ENCODE measurements at regions not wholly inside any gene's neighbourhood (a gene's known extent, or its start where the extent isn't known, plus 50 kb on each side); places are given as distances from the start of the nearest gene placed in this dataset.

DNA sequence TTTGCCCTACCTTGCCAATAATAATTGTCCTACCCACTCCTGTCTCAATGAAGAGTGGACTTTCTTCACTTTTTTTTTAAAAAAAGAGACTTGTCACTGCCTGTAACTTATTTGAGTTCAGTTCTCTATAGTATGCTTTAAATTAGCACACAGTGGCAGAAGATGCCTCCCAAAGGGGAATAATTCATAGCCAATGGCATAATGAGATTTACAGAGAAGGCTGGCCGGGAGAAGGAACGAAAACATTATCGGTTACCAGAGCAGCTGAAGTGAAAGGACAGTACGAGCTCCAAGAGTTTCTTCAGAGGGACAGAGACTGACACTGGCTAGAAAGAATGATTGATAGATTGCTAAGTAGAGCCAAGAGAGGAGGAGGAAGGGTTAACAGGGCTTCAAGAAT is 356.3 kb downstream of the EMP1 start:
- Histone ChIP-seq H3K36me3 (no peaks in the 10 kb centered on the region), H3K4me3 (no peak overlapping the region), H3K27ac (no peak overlapping the region), H3K9me3 (no peaks in the 10 kb centered on the region), H3K27me3 (no peaks in the 10 kb centered on the region), H3K4me1 (no peaks in the 10 kb centered on the region)
- TF ChIP-seq, protein P1, sequence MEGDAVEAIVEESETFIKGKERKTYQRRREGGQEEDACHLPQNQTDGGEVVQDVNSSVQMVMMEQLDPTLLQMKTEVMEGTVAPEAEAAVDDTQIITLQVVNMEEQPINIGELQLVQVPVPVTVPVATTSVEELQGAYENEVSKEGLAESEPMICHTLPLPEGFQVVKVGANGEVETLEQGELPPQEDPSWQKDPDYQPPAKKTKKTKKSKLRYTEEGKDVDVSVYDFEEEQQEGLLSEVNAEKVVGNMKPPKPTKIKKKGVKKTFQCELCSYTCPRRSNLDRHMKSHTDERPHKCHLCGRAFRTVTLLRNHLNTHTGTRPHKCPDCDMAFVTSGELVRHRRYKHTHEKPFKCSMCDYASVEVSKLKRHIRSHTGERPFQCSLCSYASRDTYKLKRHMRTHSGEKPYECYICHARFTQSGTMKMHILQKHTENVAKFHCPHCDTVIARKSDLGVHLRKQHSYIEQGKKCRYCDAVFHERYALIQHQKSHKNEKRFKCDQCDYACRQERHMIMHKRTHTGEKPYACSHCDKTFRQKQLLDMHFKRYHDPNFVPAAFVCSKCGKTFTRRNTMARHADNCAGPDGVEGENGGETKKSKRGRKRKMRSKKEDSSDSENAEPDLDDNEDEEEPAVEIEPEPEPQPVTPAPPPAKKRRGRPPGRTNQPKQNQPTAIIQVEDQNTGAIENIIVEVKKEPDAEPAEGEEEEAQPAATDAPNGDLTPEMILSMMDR (IDR thresholded peaks at IDR 0.05) = no peak
- no peak for DNase-seq
- ATAC-seq = no peak
- intact Hi-C loops (cut with DNase I) = no loop called here

DNA sequence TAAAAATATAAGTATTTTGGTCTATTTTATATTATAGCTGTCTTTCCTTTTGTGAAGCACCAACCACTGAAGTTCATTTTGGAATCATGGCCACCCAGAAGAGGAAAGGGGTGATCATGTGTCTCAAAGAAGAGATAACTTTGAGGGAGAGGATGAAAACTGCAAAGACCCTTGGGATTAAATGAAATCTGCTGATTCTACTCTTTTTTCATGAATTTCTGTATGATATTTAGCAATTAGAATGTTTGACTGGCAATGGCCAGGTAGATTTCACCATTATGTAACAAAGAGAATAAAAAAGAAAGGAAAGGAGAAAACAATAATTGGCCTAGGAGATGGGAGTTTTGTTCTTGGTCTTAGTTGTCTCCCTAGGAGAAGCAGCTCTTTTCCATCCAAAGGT is 350.8 kb downstream of the EMP1 start:
- Histone ChIP-seq H3K27me3 (no peaks in the 10 kb centered on the region), H3K36me3 (no peaks in the 10 kb centered on the region), H3K4me1 (no peaks in the 10 kb centered on the region), H3K4me3 (no peak overlapping the region), H3K9me3 (no peaks in the 10 kb centered on the region), H3K27ac (no peak overlapping the region)
- intact Hi-C loops (cut with DNase I) = no loop called here
- no peak for DNase-seq
- TF ChIP-seq, protein P1 (IDR thresholded peaks at IDR 0.05) = no peak
- ATAC-seq = no peak

DNA sequence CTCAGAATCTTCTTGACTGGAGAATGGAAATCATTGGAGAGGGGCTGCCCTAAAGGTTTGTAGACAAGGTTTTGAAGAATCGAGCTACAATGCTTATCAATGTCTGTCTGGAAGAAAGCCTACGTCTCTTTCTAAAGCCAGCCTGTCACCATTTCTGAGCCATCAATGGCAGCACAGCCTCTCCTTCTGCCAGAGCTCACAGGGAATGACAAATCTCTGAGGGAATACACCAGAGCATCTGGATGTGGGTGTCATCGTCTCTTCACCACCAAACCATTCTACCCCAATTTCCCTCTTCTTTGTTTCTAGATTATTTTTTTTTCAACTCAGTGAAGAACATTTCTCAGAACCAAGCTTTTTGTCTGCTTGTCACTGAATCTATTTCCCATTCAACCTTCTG is 349.7 kb downstream of the EMP1 start:
- Histone ChIP-seq H3K9me3 (no peaks in the 10 kb centered on the region), H3K27ac (no peak overlapping the region), H3K27me3 (no peaks in the 10 kb centered on the region), H3K4me1 (no peaks in the 10 kb centered on the region), H3K4me3 (no peak overlapping the region), H3K36me3 (no peaks in the 10 kb centered on the region)
- DNase-seq = no peak
- intact Hi-C loops (cut with DNase I) = no loop called here
- no peak for ATAC-seq
- TF ChIP-seq, protein P1 (IDR thresholded peaks at IDR 0.05) = no peak

DNA sequence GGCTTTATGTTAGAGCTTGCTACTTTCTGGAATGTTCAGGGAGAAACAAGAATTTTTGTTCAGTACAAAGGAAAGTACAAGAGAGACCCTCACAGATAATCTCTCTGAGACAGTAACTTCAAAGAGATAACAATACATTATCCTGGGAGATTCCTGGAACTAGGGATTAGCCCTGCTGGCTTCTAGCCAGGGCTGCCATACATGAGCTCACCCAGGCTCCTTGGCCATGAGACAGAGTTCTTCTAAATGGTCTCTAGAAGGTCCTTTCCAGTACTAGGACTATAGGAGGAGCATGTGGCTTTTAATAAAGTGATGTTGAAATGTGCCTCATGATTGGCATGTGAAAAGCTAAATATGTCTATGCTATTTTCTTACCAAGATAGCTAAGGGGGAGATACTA is 342.5 kb downstream of the EMP1 start:
- H3K27ac ChIP-seq = no peak overlapping the region
- ATAC-seq (no peak), DNase-seq (no peak)
- no peaks in the 10 kb centered on the region for H3K27me3 ChIP-seq
- H3K36me3 ChIP-seq = no peaks in the 10 kb centered on the region
- intact Hi-C loops (cut with DNase I) = loop anchor here in 1 of 2 donors (10.0 kb wide), 1 partner anchor 174 kb away; no protein-coding TSS in a partner anchor
- H3K4me3 ChIP-seq = no peak overlapping the region
- TF ChIP-seq, protein P1 (IDR thresholded peaks at IDR 0.05) = no peak
- H3K9me3 ChIP-seq = no peaks in the 10 kb centered on the region
- H3K4me1 ChIP-seq = no peaks in the 10 kb centered on the region

DNA sequence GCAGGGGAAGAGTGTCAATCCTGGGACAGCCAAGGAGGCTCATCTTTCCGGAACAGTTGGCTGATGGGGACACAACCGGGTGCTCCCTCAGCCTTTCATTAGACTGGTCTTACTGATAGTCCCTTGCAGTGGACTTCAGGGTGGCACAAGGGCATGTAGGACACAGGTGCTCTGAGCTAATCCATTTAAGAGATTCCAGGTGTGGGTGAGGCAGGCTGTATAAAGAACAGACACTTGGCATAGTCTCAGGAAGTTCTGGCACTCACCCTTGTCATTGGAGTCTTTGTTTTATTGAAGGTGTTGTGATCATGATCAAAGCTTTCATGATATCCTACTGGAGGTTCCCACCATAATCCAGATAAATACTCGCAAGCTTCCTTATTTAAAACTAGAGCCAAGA is 341.6 kb downstream of the EMP1 start:
- DNase-seq (no peak), ATAC-seq (no peak)
- Histone ChIP-seq H3K4me3 (no peak overlapping the region), H3K27me3 (no peaks in the 10 kb centered on the region), H3K36me3 (no peaks in the 10 kb centered on the region), H3K9me3 (no peaks in the 10 kb centered on the region), H3K27ac (no peak overlapping the region), H3K4me1 (no peaks in the 10 kb centered on the region)
- TF ChIP-seq, protein P1 (IDR thresholded peaks at IDR 0.05) = no peak
- intact Hi-C loops (cut with DNase I) = loop anchor here in 1 of 2 donors (10.0 kb wide), 1 partner anchor 173 kb away; no protein-coding TSS in a partner anchor
